Daoy (cell line): ENCODE measurements at regions not wholly inside any gene's neighbourhood (a gene's known extent, or its start where the extent isn't known, plus 50 kb on each side); places are given as distances from the start of the nearest gene placed in this dataset.

Experiments
- DNase-seq: peaks from one replicate; pipeline ENCODE4 v3.0.0-alpha.2; 2015; ENCODE audit warnings: low read depth

GRCh38 chr11:80783561-80783960, 1342.7 kb upstream of the TENM4 start:
- no peak for DNase-seq

DNA sequence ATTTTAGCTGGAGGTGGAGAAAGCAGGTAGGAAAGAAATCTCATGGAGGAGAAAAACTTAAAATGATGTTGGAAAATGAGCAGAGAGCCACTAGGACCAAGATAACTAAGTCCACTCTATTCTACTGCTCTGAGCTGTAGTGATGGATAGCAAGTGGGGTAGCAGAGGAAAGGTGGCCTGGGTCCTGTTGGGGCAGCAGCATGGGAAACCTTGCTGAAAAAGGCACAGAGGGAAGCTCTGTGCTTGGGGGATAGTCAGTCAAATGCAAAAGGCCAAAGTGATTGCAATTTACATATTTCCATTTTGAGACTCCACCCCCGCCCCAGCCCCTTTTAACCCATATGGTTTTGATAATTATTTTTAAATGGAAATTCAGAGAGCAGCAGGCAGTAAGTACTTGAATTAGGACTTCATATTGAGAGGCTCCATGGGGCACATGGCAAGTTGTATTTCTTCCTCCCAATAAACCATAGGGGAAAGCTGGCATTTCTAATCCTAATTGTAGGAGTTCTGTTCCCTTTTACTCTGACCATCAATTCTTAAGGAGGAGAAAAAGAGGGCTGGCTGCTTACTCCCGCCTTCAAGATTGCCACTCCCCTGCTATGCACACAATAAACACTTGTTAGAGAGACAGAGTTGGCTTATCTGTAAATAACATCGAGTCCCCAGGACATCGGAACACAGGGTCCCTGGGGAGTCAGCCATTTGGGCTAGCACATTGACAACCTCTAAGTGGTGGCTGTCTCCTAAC, 1341.5 kb upstream of the TENM4 start:
- no peak for DNase-seq

- DNase-seq = no peak
Observed at GRCh38 chr11:80779905-80780605, 1339.2 kb upstream of the TENM4 start.

DNA sequence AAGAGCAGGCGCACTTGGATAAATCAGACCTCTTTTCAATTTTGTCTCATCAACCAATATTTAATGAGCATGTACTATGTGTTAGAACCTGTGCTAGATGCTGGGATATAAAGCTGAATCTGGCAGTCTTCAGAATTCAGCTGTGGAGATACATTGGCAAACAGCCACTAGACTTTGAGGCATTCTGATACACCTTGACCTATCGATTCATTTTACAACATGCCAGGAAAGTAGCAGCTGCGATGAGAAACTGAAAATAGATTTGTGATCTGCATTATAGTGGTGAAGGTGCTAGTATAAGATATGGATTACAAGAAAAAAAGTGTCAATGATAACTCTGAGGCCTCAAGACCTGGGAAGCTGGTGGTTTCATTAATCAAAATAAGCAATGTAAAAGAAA, 1338.1 kb upstream of the TENM4 start:
- DNase-seq = no peak

GRCh38 chr11:80778432-80778831, 1337.6 kb upstream of the TENM4 start:
- no peak for DNase-seq

- no peak for DNase-seq
Observed at GRCh38 chr11:80773919-80774318, 1333.1 kb upstream of the TENM4 start.

DNA sequence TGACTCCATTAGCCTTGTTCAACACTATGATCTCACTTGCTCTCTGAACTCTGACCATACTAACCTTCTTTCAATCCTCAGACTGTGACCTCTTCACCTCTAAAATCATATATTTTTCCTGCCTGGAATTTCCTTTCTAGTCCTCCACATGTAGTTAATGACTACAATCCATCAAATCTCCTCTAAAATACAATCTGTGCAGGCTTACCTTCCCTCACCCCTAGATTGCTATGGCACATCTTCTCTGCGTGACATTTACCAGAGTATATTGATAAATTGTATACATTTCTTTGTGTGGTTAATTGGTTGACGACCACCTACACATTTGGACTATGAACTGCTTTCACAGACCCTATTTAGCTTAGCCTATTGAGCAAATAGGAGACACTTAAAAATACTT, 1330.2 kb upstream of the TENM4 start:
- no peak for DNase-seq

DNA sequence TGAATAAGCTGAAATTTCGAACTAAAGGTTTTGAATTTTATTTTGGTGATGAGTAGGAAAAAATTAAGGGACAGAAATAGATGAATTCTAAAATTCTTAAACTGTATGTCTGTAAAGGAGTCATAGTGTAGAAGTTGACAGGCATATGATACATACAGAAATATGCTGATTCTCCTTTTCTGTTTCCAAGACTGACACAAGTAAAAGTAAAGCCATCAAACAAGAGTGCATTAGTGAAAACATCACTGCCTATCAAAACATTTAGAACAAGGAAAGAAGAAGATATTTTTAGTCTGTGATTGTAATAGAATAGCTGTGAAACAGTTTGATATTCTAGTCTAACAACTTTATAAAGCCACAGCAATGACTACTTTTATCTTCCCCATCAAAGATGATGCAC, 1318.0 kb upstream of the TENM4 start:
- no peak for DNase-seq

DNA sequence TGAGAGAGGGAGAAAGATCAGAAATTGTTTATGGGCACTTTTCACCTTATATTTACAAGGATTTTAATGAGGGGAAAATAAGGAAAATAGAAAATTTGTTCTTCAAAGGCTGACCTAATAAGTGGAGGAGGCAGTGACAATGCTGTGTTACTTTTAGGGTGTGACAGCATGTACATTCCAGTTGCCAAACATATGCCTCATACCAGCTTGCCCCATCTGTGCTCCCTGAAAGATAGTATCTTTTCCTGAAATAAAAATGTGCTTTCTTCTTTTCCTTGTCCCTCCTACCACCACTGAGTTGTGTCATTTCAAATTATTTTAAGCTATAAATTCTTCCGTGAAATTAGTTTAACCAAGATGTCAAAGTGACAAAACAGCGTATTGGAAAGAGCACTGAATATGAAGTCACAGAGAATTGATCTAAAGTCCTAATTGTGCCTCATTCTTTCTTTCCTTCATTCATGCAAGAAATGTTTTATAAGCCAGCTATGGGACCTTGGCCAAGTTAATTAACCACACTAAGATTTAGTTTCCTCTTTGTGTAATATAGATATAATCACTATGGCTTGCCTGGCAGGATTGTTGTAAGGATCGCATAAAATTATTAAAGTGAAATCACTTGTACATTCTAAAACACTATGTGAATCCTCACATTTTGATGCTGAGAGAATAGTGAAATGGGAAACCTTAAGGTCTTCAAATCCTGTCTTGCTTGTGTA, 1307.5 kb upstream of the TENM4 start:
- no peak for DNase-seq

DNA sequence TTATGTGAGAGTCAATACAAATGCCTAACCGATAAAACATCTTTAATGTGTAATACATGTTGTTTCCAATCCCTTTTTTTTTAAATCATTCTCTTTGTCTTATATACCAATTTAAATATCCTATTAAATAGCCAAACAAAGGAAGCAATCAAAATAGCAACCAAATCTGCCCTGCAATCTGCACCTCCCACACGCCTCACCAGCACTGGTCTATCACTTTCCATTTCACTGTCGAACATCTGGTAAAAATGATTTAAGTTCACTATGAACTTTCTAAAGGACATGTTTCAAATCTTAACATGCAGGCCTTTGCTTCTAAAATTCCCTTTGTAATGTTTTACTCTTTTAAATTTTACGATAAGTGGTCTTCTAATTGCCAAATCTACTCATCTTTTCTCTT, 1305.5 kb upstream of the TENM4 start:
- DNase-seq = no peak

DNA sequence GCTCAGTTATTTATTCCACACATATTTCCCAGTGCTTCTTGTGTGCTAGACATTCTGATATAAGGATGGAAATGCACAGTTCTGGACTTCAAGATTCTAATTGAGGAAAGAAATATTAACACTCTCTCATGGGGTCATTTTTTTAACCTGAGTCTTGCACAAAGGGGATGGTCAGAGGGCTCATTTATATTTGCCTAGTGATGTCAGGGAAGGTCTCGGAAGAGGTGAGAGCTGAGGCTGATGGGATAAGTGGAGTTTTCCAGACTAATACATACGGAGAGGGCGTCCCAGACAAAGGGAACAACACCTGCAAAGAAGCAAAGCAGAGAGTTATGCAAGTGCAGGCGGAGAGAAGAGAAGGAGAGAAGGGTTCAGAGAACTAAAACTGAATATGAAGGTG, 1304.6 kb upstream of the TENM4 start:
- no peak for DNase-seq

DNA sequence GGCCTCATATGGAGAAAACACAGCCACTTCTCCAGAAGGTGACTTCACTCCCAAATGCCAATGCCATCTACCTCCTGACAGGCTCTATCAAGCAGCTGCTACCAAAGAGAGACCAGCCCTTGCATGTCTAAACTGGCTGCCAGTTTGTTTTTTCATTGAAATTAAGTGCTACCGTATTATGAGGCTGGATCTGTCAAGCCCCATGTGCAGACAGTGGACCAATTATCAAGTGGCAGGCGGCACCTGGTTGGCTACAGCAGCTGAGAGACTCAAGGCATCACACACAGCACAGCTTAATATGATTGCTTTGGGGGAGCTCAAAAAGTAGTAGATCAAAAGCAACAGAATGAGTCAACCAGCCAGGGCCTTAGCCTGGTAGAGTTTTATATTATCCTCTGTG, 1293.0 kb upstream of the TENM4 start:
- no peak for DNase-seq

DNA sequence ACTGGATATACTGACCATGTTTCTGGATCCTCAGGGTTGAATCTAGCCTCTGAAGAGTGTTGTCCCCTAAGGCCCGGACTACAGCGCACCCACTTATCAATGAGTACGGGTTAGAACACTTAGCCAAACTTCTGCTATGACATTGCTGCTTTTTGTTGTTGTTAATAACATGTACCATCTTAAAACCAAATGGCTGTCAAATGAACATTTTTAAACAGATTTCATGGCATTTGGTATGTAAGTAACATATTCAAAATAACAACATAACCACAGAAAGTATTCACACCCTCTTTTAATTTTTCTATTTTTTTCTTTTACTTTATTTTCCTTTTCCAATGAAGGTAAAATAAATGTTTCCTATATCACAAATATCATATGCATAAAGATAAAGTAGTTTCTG, 1292.5 kb upstream of the TENM4 start:
- DNase-seq = no peak

DNA sequence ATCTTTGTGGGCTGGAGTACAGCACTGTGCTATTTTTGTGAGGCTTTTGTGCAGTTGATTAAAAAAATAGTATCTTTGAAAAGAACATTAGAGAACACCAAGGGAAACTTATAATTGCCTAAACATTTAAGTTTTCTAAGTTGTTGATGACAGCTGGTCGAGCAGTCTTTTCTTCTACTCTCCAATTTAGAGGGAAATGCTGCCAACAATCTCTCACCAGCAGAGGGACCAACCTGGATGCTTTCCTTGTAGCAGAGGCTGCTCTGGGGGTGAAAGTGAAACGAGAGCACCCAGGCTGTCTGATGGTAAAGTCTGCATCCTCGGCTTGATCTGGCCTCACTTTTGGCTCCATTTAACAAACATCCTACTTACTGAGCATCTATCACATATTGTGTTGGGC, 1286.5 kb upstream of the TENM4 start:
- no peak for DNase-seq

GRCh38 chr11:80726236-80726635, 1285.4 kb upstream of the TENM4 start:
- DNase-seq = no peak

GRCh38 chr11:80724366-80724765, 1283.5 kb upstream of the TENM4 start:
- no peak for DNase-seq

GRCh38 chr11:80722629-80723028, 1281.8 kb upstream of the TENM4 start:
- DNase-seq = no peak

GRCh38 chr11:80720295-80720694, 1279.5 kb upstream of the TENM4 start:
- DNase-seq = no peak

- no peak for DNase-seq
Observed at GRCh38 chr11:80719292-80719646, 1278.4 kb upstream of the TENM4 start.

DNA sequence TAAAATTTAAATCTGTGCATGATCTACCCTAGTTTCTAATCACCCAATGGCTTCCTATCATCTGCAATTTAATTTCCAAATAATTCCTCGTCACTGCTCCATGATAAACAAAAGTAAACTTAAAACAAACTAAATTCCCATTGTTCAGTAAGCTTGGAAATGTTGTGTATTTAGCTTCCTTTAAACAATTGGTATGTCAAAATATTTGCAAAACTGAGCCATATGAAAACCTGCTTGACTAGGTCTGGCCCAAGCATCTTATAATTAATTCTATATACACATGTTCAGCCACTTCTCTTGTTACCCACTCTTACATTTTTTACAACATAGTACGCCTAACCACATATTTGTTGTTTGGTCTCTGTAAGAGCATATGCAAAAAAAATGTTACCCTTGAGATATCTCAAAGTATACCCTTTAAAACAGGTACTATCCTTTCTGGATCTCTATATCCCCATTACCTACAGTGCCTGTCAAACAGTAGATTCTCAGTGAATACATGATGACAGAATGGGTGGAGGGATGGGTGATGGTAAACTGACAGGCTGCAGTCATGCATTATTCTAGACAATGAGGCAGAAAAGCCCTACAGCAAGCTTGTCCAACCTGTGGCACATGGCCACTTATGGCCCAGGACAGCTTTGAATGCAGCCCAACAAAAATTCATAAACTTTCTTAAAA, 1277.9 kb upstream of the TENM4 start:
- DNase-seq = no peak

DNA sequence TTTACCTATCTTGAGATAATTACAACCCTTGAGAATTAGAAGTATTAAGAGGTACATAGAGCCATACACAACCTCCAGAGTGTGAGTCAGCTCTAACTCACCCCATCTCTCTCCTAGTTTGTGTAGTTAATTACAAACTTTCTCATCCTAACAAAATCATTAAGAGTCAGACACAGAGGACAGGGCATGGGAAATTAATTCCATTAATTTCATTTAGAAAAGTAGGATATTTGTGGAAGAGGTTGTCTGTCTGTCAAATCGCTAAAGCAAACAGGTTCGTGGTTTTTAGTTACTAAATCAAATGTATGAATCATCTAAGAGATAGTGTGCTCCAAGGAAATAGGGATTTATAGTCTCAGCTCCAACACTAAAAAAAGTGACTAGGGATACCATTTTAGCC, 1261.4 kb upstream of the TENM4 start:
- no peak for DNase-seq

DNA sequence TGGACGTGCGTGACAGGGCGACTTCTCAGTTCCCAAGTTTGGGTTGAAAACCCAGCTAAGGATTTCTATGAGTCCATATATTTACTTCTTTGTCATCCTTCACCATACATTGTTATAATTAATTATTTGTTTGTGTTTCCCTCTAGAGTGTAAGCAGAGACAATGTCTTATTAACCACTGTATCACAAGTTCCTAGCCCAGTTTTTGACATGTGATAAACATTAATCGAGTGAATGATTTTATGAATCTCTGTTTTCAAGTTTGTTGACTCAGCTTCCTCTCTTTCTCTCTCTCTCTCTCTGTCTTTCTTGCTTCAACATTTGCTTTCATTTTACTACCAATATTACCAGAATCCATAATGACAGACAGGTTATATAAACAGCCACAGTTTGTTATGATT, 1259.6 kb upstream of the TENM4 start:
- no peak for DNase-seq
